KG1 (cell line): ENCODE measurements at regions not wholly inside any gene's neighbourhood (a gene's known extent, or its start where the extent isn't known, plus 50 kb on each side); places are given as distances from the start of the nearest gene placed in this dataset.
"Not testable (repeated sequence)": the region's sequence is repeated elsewhere in the genome, so short reads cannot be mapped to it uniquely, and the experiment has no call there.

ENCODE experiments used
- DNase-seq: peaks from one replicate; lab custom pipeline; 2025; lab: John Stamatoyannopoulos, UW

DNA sequence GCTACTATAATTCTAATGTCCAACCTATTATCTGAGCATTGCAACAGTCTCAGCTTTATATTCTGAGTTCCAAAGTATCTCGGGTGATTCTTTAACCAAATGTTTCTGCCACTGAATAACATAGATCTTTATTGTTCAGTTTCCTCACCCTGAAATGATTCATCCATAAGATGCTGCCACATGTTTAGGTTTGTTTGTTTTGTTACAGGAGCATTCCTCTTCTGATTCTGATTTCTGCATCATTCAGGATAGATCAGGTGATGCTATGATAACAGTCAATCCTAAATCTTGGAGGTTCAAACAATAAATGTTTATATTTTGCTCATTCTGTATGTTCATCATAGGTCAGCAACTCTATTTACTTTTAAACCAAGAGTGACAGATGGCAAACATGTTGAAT is 927.6 kb downstream of the PCDH7 start:
- DNase-seq = no peak

DNA sequence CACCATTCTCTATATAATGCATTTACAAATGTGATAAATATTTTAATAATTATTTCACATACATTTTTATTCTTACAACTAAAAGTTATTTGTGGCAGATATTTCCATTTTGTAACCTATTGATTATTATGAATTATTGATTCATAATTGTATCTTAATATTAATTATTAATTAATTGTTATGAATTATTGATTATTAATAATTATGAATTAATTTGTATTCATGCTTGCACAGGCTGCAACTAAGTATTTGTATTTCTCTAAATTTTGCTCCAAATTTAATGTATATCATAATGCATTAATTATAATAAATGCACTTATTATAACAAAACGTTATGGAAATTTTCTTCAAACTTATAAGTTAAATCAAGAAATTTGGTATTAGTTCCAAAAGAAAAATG is 929.7 kb downstream of the PCDH7 start:
- DNase-seq = no peak

DNA sequence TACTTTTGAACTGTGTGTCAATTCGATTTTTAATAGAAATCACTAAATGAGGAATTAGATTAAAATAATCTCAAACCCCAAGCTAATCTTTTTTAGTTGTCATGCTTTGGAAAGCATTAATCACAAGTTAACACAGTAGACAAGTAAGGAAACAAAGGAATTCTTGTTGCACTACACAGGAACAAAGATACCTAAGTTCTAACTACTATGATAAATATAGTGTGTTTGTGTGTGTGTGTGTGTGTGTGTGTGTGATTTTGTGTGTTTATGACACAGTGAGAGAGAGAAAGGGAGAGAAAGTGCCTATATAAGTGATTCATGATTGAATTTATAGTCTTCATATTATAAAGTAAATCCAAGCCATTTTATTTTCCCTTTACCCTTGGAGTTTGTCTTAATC is 931.4 kb downstream of the PCDH7 start:
- DNase-seq = no peak

DNA sequence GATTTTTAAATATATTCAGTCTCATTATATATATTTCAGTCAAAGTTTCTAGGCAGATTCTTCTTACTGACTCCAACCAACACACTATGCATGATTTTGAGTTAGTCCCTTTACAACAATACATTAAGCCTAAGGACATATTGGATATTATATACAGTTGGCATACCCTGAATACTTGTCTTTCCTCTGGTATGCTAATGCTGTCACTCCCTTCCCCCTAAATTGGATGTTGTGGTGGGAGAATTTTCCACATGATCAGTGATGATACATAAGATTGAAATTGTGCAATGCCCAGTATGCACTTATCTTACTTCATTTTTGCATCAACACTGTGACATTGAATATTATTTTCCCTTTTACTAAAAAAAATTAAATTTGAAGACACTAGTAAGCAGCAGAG is 935.2 kb downstream of the PCDH7 start:
- no peak for DNase-seq

DNA sequence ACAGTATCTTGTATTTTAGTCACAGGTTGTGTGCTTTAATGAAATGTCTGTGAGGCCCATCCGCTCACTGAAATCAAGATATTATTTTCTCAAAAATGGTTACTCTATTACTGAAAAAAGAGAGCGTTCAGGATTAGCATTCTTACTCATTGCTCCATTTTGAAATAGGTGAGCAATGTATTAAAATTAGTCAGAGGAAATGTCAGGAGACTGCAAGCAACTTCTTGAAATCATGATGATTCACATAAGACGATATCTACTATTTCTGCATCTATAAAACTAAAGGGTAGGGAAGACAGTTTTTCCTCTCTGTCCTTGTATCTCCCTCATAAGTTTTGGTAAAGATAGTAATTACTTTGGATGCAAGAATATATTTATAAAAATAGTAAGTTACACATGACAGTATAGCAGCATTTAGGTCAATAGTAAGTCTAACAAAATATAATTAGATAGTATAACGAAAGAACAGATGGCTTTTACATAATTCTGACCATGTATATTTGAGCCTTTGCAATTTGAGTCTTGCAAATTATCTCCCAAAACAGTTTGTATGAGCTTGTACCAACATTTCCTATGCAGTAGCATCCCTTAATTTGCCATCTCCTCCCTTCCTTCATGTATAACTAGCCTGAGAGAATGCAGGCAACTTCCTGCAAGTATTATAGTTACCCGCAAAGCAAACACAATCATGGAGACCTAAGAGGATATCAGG is 937.8 kb downstream of the PCDH7 start:
- no peak for DNase-seq

DNA sequence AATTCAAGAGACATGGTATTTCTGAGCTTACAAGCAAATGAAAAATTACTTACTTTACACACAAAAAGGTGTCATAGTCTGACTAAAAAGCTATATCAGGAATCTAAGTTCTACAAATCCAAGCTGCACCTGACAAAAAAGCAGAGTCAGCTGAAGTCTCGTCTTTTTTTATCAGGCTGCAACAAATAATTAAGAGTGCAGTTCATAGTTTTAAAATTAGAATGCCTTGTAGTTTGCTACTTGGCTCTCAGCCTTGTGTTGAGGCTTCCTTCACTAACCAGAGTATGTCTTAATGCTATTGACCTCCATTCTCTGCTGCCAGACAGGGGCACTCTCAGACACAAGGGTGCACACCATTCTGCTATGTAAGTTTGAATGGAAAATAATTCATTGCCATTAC is 940.7 kb downstream of the PCDH7 start:
- no peak for DNase-seq

DNA sequence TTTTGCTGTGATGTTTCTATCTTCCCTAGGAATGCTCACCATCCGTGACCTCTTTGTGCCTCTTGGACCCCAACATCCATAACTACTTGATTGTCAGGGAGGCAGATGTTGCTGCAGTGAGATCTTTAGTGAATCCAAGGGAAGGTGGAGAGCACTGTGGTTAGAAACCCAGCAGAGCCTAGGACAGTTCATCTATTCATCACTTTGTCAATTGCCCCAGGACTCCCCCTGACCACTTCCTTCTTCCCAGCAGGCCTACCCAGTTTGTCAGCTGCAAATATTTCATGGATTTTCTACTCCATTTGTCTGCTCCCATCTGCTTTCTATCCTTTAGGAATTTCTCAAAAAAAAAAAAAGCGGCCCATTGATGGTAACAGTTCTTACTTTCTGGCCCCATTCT is 942.8 kb downstream of the PCDH7 start:
- DNase-seq = no peak

DNA sequence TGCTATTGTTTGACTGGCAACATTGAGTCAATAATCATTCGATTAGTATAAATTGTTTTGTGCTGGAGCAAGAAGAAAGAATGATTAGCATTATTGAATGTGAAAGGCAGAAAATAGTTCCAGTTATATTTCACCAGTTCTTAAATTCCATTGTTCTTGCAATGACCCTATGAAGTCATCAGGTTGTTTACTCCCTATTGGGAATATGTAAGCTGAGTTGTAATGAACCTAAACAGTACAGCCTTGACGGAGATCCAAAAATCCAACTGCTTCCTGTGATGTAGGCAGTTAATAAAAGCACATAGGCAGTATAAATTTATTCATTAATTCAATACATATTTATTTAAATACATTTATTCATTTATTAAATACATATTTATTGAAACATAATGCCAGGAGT is 947.5 kb downstream of the PCDH7 start:
- DNase-seq = no peak

DNA sequence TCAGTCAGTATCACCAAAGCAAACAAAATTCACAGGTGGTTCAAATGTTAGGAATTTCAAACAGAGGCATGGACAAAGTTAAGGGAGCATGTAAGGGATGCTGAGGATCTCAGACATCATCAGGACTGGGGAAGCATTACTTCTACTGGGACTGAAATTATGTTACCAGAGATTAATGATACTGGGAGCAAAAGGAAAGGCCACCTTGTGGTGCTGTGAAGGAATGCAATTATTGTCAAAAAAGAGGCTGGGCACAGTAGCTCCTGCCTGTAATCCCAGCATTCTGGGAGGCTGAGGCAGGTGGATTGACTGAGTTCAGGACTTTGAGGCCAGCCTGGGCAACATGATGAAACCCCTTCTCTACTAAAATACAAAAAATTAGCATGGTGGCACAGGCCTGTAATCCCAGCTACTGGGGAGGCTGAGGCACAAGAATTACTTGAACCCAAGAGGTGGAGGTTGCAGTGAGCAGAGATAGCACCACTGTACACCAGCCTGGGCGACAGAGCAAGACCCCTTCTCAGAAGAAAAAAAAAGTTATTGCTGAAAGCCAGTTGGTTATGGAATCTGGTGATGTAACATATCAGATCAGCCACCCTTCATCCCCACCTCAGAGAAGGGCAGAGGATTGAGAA is 954.3 kb downstream of the PCDH7 start:
- DNase-seq = no peak

DNA sequence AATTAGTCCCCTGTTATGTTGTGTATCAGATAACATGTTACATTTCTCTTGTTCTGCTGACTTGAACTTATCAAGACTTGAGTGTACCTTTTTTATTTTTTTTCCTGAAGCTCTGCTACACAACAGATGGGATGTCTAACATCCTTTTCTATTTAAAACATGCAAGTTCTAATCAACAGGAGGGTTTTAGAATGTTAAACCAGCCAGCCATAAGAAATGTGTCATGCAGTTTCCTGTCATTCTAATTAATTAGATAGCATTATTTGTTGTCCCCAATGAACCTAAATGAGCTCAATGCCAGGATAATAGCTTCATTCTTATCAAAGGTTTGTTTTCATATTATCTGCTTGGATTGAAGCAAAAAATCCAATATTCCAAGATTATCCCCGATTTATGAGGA is 958.2 kb downstream of the PCDH7 start:
- DNase-seq = no peak

DNA sequence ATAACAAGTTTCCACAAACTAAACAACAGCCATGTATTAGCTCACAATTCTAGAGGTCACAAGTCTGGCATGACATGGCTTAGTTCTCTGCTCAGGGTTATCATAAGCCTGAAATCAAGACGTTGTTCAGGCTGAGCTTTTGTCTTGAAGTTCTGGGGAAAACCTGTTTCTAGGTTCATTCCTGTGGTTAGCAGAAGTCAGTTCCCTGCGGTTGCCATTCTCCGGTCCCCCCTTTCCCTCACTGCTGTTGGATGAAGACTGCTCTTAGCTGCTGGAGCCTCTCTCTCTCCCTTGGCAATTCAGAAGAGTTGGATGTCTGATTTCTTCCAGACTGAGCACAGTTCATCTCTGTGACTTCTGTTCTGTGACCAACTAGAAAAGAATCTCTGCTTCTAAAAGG is 962.6 kb downstream of the PCDH7 start:
- DNase-seq = no peak

DNA sequence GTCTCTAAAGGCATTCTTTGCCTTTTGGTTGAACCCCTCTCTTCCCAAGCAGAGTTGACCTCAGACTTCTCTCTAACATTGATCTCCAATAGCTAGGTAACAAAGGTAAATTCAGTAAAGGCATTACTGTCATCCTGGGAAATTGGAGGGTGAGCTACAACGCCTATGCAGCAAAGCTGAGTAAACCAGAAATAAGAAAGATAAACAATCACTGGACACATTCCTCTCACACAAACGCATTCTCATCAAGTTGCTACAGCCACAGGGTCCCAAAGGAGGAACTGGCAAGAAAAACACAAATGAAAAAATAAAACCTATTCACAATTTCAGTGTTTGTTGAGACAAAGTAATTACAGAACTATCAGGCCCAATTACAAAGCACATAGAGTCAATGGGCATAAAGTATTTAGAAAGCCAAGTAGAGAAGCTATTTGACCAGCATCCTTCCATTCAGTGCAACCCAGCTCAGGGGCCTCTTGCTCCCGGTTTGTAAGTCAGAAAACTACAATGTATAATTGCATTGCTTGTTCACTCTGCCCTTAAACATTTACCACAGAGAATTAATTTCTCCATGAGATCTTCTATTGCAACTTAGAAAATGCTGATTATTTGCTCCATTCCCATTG is 967.7 kb downstream of the PCDH7 start:
- no peak for DNase-seq

DNA sequence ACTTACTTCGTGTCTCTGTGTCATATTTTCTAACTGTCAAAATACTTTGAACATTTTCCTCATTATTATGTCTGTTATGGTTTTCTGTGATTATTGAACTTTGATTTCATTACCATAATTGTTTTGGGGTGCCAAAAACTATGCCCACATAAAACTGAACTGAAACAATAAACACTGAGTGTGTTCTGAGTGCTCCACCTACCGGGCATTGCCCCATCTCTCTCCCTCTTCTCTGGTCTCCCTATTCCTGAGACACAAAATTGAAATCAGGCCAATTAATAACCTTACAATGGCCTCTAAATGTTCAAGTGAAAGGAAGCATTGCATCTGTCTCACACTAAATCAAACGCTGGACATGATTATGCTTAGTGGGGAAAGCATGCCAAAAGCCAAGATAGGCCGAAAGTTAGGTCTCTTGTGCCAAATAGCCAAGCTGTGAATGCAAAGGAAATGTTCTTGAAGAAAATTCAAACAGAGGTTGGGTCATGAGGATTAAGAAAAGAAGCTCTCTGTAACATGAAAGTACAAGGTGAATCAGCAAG is 972.3 kb downstream of the PCDH7 start:
- no peak for DNase-seq

DNA sequence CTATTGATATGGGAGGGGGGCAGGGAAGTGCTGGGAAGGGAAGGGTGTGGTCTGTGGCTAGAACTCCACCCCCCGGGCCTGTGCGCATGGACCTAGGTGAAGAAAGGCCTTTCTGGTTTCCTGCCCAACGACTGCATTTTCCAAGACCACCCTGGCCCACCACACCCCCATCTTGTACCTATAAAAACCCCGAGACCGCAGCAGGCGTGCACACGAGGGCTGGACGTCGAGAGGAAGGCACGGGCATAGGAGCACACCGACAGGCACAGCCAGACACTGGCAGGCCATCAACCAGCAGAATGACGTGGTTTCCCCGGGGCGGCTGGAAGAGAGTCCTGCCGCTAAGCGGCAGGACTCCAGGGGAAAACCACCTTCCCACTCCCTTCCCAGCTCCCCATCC is 981.1 kb downstream of the PCDH7 start:
- no peak for DNase-seq

DNA sequence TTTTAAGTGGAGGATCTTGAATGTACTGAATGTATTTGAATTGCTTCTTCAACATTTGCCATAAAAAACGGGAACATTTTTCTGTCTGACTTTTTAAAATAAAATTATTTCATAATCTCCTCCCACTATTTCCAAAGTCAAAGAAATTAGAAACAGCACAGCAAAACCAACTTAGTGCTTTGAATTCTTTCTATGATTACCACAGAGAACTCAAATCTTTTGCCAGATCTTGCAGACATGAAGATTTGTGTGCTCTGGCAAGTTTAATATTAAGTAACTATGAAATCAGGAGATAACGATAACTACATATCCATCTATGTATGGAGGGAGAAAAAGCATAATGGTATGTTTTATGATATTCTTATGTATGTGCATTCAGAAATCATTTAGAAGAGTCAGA is 982.2 kb downstream of the PCDH7 start:
- DNase-seq = no peak

DNA sequence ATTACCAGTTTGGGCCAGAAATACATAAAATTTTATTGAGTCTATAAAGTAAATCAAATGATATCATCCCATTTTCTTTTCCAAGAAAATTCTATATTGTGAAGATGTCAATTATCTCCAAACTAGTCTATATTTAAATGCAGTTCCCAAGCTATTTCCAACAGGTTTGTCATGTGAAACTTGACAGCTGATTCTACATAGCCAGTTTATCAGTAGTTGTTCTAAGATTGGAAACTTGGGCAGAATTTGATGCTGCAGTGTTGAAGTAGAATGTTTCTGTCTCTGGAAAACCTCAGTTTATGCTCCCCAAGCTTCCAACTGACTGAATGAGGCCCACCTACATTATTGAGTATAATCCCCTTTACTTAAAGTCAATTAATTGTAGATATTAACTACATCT is 994.1 kb downstream of the PCDH7 start:
- no peak for DNase-seq

DNA sequence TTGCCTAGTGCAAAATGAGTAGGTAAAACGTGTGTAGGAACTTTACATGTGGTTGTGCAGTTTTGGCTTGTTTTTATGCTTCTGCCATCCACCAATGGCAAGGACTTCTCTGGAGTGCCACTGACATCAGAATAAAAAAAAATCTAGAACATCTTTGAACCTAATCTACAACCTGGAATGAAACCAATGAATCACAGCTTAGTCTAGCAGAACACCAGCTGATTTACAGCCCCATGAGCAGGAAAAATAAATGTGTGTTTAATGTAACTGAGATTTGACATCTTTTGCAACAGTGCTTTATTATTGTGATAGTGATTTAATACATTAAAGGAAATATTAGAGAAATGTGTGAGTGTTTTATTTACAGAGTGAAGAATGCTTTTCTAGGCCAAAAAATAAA is 995.1 kb downstream of the PCDH7 start:
- DNase-seq = no peak

DNA sequence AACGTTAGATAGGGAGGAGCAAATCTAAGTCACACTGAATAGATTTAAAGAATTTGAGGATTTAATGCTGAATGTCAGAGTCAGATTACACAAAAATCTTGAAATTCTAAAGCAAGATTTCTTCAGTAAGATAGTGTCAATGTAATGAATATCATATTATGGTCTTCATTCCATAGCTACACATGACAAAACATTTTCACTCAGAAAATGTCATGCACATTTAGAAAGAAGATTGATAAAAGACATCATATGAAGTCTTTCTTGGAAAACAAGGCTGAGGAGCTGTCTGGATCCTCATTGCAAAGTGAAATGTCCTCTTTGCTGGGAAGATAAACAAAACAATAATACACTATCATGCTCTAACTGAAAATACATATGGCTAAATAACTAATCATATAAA is 1006.9 kb downstream of the PCDH7 start:
- no peak for DNase-seq

DNA sequence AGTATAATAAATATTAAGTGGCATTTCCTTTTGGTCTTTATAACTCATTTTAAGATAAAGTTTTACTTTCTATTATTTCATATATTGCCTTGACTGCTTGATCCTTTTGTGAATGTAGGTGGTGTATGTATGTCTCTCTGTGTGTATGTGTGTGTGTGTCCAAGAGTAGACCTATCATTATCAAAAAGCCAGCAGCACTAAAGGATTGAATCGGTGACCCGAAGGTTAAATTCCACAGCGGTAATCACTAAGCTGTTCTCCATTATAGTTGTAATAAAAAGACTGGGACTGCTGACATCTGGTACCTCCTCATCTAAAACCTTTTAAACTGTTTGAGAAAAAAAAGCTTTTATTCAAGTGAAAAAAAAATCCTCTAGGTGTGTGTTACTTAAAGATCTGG is 1014.8 kb downstream of the PCDH7 start:
- DNase-seq = no peak

DNA sequence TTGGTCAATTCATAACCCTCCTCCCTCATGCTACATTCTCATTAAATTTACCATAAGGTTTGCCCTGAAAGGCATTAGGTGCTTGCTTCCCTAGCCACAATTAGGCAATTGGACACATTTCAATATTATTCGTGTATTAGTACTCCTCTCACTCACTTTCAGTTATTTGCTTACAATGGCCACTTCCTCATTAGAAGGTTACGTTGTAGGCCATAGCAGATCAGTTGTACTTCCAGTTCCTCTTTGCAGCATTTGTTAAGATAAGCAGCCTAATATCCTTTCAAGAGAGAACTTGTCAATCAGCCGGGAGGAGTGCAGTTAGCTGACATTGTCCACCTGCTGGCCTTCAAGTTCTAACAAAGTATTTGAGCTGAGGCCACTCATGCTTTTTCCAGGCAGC is 1017.2 kb downstream of the PCDH7 start:
- DNase-seq = no peak

DNA sequence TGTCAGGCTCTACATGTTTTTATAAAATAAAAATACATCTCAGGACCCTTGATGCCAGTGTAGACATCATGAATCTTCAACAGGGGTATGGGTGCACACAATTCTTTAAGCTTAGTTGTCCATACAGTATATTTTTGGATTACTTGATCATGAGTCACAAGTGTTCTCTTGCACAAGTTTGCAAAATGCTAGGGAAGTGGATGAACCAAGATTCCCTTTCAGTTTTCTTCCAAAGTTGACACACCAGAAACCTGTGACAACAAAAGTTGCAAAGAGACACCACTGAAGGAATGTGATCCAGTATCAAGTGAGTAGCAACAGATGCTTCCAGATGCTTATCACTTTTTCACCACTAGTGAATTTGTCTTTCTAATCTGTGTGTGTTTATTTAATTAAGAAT is 1021.2 kb downstream of the PCDH7 start:
- no peak for DNase-seq

DNA sequence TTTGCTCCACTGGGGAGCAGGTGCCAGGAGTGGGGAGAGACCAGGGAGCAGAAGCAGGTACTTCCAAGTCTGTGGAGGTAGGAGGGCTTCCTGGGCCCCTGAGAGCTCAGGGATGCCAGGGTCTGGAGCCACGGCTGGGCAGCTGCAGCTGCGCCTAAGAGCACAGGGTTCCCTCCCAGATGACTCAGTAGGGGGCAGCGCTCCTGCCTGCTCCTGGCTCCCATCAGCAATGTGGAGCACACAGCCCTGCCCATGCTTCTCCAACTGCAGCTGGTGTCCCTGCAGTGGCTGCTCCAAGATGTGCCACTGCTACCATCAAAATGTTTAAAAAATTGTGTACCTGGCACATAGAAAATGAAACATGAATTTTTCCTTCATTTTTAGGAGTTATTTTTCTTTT is 1028.2 kb downstream of the PCDH7 start:
- no peak for DNase-seq

DNA sequence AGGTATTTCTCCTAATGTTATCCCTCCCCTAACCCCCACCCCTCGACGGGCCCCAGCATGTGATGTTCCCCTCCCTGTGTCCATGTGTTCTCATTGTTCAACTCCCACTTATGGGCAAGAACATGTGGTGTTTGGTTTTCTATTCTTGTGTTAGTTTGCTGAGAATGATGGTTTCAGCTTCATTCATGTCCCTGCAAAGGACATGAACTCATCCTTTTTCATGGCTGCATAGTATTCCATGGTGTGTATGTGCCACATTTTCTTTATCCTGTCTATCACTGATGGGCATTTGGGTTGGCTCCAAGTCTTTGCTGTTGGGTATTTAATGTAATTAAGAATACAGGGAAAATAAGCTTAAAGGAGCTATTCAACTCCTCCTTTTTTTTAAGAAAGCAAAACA is 1030.4 kb downstream of the PCDH7 start:
- DNase-seq = not testable (repeated sequence)

DNA sequence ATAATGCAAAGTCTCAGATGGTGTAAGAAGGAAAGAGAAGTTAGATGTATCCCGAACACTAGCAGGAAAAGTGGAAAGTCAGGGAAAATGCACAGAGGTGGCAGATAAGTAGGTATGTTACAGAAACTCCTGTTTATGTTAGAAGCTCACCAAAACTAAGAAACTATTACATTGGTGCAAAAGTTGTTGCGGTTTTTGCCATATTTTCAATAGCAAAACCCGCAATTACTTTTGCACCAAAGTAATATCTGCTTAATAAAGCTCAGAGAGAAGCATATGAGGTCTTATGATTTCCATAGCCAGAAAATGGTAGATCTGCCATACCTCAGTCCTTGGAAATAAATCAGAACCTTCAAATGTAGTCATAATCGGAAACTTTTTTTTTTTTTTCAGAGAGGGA is 1035.6 kb downstream of the PCDH7 start:
- no peak for DNase-seq
